Trophoblast cell (in vitro differentiated cells and primary cell): ENCODE measurements at regions not wholly inside any gene's neighbourhood (a gene's known extent, or its start where the extent isn't known, plus 50 kb on each side); places are given as distances from the start of the nearest gene placed in this dataset.
"Not testable (repeated sequence)": the region's sequence is repeated elsewhere in the genome, so short reads cannot be mapped to it uniquely, and the experiment has no call there.

Source experiments
- DNase-seq, 2 donors: peaks; one replicate each; pipeline ENCODE4 v3.0.0-alpha.2; 2016
- H2AFZ ChIP-seq: 2 replicates; pipeline ENCODE4 v1.6.1; 2013; ENCODE audit warnings: low read length, moderate library complexity, mild to moderate bottlenecking; ENCODE audit not compliant: insufficient read depth, poor library complexity
- H2AK5ac ChIP-seq: 2 replicates; pipeline ENCODE4 v1.6.1; 2013; ENCODE audit warnings: mild to moderate bottlenecking, low read length
- H2BK120ac ChIP-seq: 2 replicates; pipeline ENCODE4 v1.6.1; 2013; ENCODE audit warnings: low read length, mild to moderate bottlenecking, moderate library complexity; ENCODE audit not compliant: insufficient read depth, poor library complexity
- H2BK12ac ChIP-seq: 2 replicates; pipeline ENCODE4 v1.6.1; 2013; ENCODE audit warnings: mild to moderate bottlenecking, low read length, moderate library complexity
- H2BK5ac ChIP-seq: 2 replicates; pipeline ENCODE4 v1.6.1; 2013; ENCODE audit warnings: low read length, low read depth, moderate library complexity, mild to moderate bottlenecking; ENCODE audit not compliant: poor library complexity
- H3K14ac ChIP-seq: 2 replicates; pipeline ENCODE4 v1.6.1; 2013; ENCODE audit warnings: mild to moderate bottlenecking, low read length
- H3K18ac ChIP-seq: 2 replicates; pipeline ENCODE4 v1.6.1; 2013; ENCODE audit warnings: mild to moderate bottlenecking, low read length
- H3K23ac ChIP-seq: 2 replicates; pipeline ENCODE4 v1.6.1; 2013; ENCODE audit warnings: low read length
- H3K27ac ChIP-seq: 2 replicates; pipeline ENCODE4 v1.5.1; 2013; ENCODE audit warnings: low read depth, mild to moderate bottlenecking, inconsistent platforms, low read length, moderate library complexity
- H3K27me3 ChIP-seq: 2 replicates; pipeline ENCODE4 v1.6.1; 2013; ENCODE audit warnings: inconsistent platforms, mild to moderate bottlenecking, low read length, moderate library complexity; ENCODE audit not compliant: insufficient read depth
- H3K36me3 ChIP-seq, 2 experiments: 1 replicate in 1 of 2; 2 replicates in 1 of 2; pipeline ENCODE4 v1.6.1; 2013; ENCODE audit warnings: low read length in 2 of 2, mild to moderate bottlenecking in 2 of 2, moderate library complexity in 1 of 2; ENCODE audit not compliant: insufficient read depth in 2 of 2, control insufficient read depth in 1 of 2
- H3K4ac ChIP-seq: 2 replicates; pipeline ENCODE4 v1.6.1; 2013; ENCODE audit warnings: low read depth, mild to moderate bottlenecking, low read length, moderate library complexity
- H3K4me1 ChIP-seq, 2 experiments: 1 replicate in 1 of 2; 2 replicates in 1 of 2; pipeline ENCODE4 v1.6.1; 2013; ENCODE audit warnings: low read length in 2 of 2, mild to moderate bottlenecking in 2 of 2, moderate library complexity in 1 of 2; ENCODE audit not compliant: insufficient read depth in 2 of 2, control insufficient read depth in 1 of 2
- H3K4me2 ChIP-seq: 2 replicates; pipeline ENCODE4 v1.6.1; 2013; ENCODE audit warnings: inconsistent platforms, mild to moderate bottlenecking, low read length, moderate library complexity
- H3K4me3 ChIP-seq: 2 replicates; pipeline ENCODE4 v1.5.1; 2013; ENCODE audit warnings: mild to moderate bottlenecking, low read depth, low read length, inconsistent platforms
- H3K79me1 ChIP-seq: one replicate; pipeline ENCODE4 v1.6.1; 2013; ENCODE audit warnings: low read length
- H3K79me2 ChIP-seq: 2 replicates; pipeline ENCODE4 v1.6.1; 2013; ENCODE audit warnings: low read length, mild to moderate bottlenecking; ENCODE audit not compliant: control insufficient read depth, insufficient read depth, poor library complexity
- H3K9ac ChIP-seq: 2 replicates; pipeline ENCODE4 v1.6.1; 2013; ENCODE audit warnings: mild to moderate bottlenecking, low read length
- H3K9me3 ChIP-seq: 2 replicates; pipeline ENCODE4 v1.6.1; 2013; ENCODE audit warnings: low read depth, mild to moderate bottlenecking, control low read depth, inconsistent platforms, low read length; ENCODE audit not compliant: insufficient read depth
- H4K12ac ChIP-seq: 2 replicates; pipeline ENCODE4 v1.6.1; 2013; ENCODE audit warnings: low read depth, mild to moderate bottlenecking, low read length, moderate library complexity
- H4K8ac ChIP-seq: 2 replicates; pipeline ENCODE4 v1.6.1; 2013; ENCODE audit warnings: low read depth, mild to moderate bottlenecking, low read length, moderate library complexity
- H4K91ac ChIP-seq: one replicate; pipeline ENCODE4 v1.6.1; 2013; ENCODE audit warnings: low read depth, mild to moderate bottlenecking, low read length, moderate library complexity
- WGBS: extraction: QIAGEN DNeasy Blood & Tissue Kit; methylation state at CpG from one replicate; pipeline ENCODE4 v1.1.7; 2013; ENCODE audit warnings: missing lambda C conversion rate; ENCODE audit not compliant: insufficient read length, insufficient coverage; ENCODE audit errors: extremely low coverage; 5-methylcytosine and 5-hydroxymethylcytosine counted together

- Histone ChIP-seq H3K9me3 (no peaks in the 10 kb centered on the region), H3K27me3 (no peaks in the 10 kb centered on the region), H2AFZ (no peak overlapping the region), H3K14ac (no peak overlapping the region), H2BK5ac (no peak overlapping the region), H2BK12ac (no peak overlapping the region), H3K79me1 (no peaks in the 10 kb centered on the region), H3K23ac (no peak overlapping the region), H3K36me3 (no peaks in the 10 kb centered on the region), H2BK120ac (no peak overlapping the region), H4K8ac (no peak overlapping the region), H3K18ac (no peak overlapping the region), H3K9ac (no peak overlapping the region), H3K27ac (no peak overlapping the region), H3K4me1 (no peaks in the 10 kb centered on the region), H2AK5ac (no peak overlapping the region), H4K91ac (no peak overlapping the region), H3K4me3 (no peak overlapping the region), H3K79me2 (no peaks in the 10 kb centered on the region), H3K4me2 (no peak overlapping the region), H4K12ac (no peak overlapping the region), H3K4ac (no peak overlapping the region)
- no CpG with 5 or more reads among the region's 1 CpG for WGBS
- DNase-seq: no peak
These were observed 424.6 kb upstream of the PTCHD4 start for GRCh38 chr6:48535582-48536009.

DNA sequence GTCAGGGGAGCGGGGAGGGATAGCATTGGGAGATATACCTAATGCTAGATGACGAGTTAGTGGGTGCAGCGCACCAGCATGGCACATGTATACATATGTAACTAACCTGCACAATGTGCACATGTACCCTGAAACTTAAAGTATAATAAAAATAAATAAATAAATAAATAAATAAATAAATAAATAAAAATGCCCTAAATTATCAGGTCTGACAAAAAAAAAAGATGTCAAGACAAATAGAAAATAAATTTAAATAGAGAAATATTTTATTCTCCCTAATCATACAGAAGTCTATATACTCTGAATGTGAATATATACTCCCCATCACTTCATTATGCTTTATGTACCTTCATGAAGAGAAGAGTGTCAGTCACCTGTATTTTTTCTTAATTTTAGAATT is 420.0 kb upstream of the PTCHD4 start:
- H3K9ac ChIP-seq, H3K27ac ChIP-seq, H3K4me1 ChIP-seq, H3K79me1 ChIP-seq, H2AFZ ChIP-seq, H2BK5ac ChIP-seq, H3K79me2 ChIP-seq, H4K12ac ChIP-seq, H3K36me3 ChIP-seq, H3K18ac ChIP-seq, H2AK5ac ChIP-seq, H2BK120ac ChIP-seq, H2BK12ac ChIP-seq, H4K8ac ChIP-seq, H3K4ac ChIP-seq, H3K9me3 ChIP-seq, H3K23ac ChIP-seq, DNase-seq, H3K14ac ChIP-seq, H3K4me3 ChIP-seq, H3K4me2 ChIP-seq, H4K91ac ChIP-seq, H3K27me3 ChIP-seq: not testable (repeated sequence)
- no CpG with 5 or more reads among the region's 3 CpGs for whole genome bisulfite sequencing

DNA sequence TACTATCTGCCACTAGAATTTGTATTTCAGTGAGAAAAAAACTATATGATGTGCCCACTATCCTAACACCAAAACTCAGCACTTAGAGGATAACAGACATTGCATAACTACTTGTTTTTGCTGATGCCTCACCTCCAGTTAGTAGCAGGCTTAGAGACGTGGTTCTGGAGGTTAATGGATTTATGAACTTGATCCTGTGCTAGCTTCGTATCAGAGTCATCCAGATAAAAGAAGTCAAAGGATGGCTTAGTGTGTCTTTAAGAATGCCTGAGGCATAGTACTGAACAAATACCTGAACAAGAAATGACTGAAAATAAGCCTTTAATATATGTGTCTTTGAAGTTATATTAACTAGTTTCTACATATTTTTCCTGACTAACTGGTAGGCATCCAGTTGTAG is 414.9 kb upstream of the PTCHD4 start:
- WGBS: no CpG with 5 or more reads among the region's 2 CpGs
- no peak overlapping the region for H3K4me2 ChIP-seq

DNA sequence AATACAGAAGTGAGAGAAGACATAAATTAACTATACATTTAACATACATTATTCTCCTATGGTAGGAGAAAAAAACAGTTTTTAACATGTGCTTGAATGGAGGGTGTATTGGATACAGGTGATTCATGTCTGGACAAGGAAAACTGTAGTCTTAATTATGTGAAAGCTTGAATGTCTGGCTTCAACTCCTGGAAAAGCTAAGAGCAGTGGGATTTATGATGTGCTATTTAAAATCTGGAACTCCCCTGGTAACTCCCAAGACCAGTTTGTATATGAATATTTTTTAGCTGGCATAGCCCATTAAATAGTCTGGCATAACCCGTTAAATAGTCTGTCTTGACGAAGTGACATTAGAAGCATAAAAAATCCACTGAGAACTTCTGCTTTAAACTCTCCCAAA is 410.0 kb upstream of the PTCHD4 start:
- no peak for DNase-seq
- Histone ChIP-seq H3K79me1 (no peaks in the 10 kb centered on the region), H3K14ac (no peak overlapping the region), H2BK120ac (no peak overlapping the region), H3K27me3 (no peaks in the 10 kb centered on the region), H3K4me1 (no peaks in the 10 kb centered on the region), H3K4me2 (no peak overlapping the region), H3K9me3 (no peaks in the 10 kb centered on the region), H2AFZ (no peak overlapping the region), H3K4ac (no peak overlapping the region), H3K79me2 (no peaks in the 10 kb centered on the region), H3K23ac (no peak overlapping the region), H3K9ac (no peak overlapping the region), H3K4me3 (no peak overlapping the region), H4K12ac (no peak overlapping the region), H4K91ac (no peak overlapping the region), H2BK12ac (no peak overlapping the region), H2BK5ac (no peak overlapping the region), H3K18ac (no peak overlapping the region), H3K36me3 (no peaks in the 10 kb centered on the region), H4K8ac (no peak overlapping the region), H3K27ac (no peak overlapping the region), H2AK5ac (no peak overlapping the region)
- WGBS: no CpG with 5 or more reads among the region's 2 CpGs

More for the DNA sequence above, 414.9 kb upstream of the PTCHD4 start:
- Histone ChIP-seq H3K4me1 (no peaks in the 10 kb centered on the region), H2BK12ac (no peak overlapping the region), H3K79me2 (no peaks in the 10 kb centered on the region), H3K9ac (no peak overlapping the region), H4K12ac (no peak overlapping the region), H3K9me3 (no peaks in the 10 kb centered on the region), H4K8ac (no peak overlapping the region), H3K27ac (no peak overlapping the region), H3K27me3 (no peaks in the 10 kb centered on the region), H3K36me3 (no peaks in the 10 kb centered on the region), H4K91ac (no peak overlapping the region), H3K18ac (no peak overlapping the region), H3K14ac (no peak overlapping the region), H2AFZ (no peak overlapping the region), H3K4me3 (no peak overlapping the region), H3K23ac (no peak overlapping the region), H2BK5ac (no peak overlapping the region), H3K79me1 (no peaks in the 10 kb centered on the region), H2BK120ac (no peak overlapping the region), H3K4ac (no peak overlapping the region), H2AK5ac (no peak overlapping the region)
- DNase-seq: no peak
